ENCODE measurements at regions not wholly inside any gene's neighbourhood (a gene's known extent, or its start where the extent isn't known, plus 50 kb on each side); places are given as distances from the start of the nearest gene placed in this dataset.

- no peak for DNase-seq
Observed at GRCh38 chr2:16124881-16125613, 184.7 kb downstream of the MYCN start.

- no peak for DNase-seq
Observed at GRCh38 chr2:16123856-16124780, 183.8 kb downstream of the MYCN start.

GRCh38 chr2:16123421-16123820 lies 183.1 kb downstream of the MYCN start:
- DNase-seq, result no peak

- DNase-seq, result no peak
Observed at GRCh38 chr2:16122556-16122955, 182.2 kb downstream of the MYCN start.

- DNase-seq, result no peak
Observed at GRCh38 chr2:16121986-16122390, 181.6 kb downstream of the MYCN start.

GRCh38 chr2:16121231-16121985 lies 181.1 kb downstream of the MYCN start:
- DNase-seq, result no peak

GRCh38 chr2:16120591-16121180 lies 180.3 kb downstream of the MYCN start:
- DNase-seq, result no peak

GRCh38 chr2:16119741-16120140 lies 179.4 kb downstream of the MYCN start:
- DNase-seq, result no peak

GRCh38 chr2:16118611-16119590 lies 178.6 kb downstream of the MYCN start:
- DNase-seq, result no peak

GRCh38 chr2:16117791-16118610 lies 177.7 kb downstream of the MYCN start:
- DNase-seq, result no peak

GRCh38 chr2:16117021-16117700 lies 176.8 kb downstream of the MYCN start:
- no peak for DNase-seq

- DNase-seq, result no peak
Observed at GRCh38 chr2:16115881-16116830, 175.8 kb downstream of the MYCN start.

- DNase-seq, result no peak
Observed at GRCh38 chr2:16115291-16115690, 174.9 kb downstream of the MYCN start.

GRCh38 chr2:16114836-16115235 lies 174.5 kb downstream of the MYCN start:
- DNase-seq, result no peak

GRCh38 chr2:16114070-16114469 lies 173.7 kb downstream of the MYCN start:
- DNase-seq, result no peak

- DNase-seq, result no peak
Observed at GRCh38 chr2:16113568-16113967, 173.2 kb downstream of the MYCN start.

GRCh38 chr2:16112972-16113560 lies 172.7 kb downstream of the MYCN start:
- DNase-seq, result no peak

- no peak for DNase-seq
Observed at GRCh38 chr2:16112251-16112971, 172.1 kb downstream of the MYCN start.
